BJ (cell line): ENCODE measurements at regions not wholly inside any gene's neighbourhood (a gene's known extent, or its start where the extent isn't known, plus 50 kb on each side); places are given as distances from the start of the nearest gene placed in this dataset.
"Not testable (repeated sequence)": the region's sequence is repeated elsewhere in the genome, so short reads cannot be mapped to it uniquely, and the experiment has no call there.

Source experiments
- CTCF ChIA-PET: fragments of 350-600 bp; formaldehyde crosslinking; extraction: SDS; loops from one replicate; lab custom pipeline; 2021; ENCODE audit warnings: antibody characterized with exemption, inconsistent platforms; lab: Yijun Ruan, JAX
- POLR2A ChIA-PET: fragments of 300-600 bp; sonication (Branson Sonifier 250); formaldehyde crosslinking; extraction: SDS; loops from one replicate; lab custom pipeline; 2021; ENCODE audit warnings: antibody characterized with exemption; lab: Charles Lee
- DNase-seq: peaks from one replicate; pipeline ENCODE4 v3.0.0-alpha.2; 2011; ENCODE audit warnings: low read depth
- H3K27me3 ChIP-seq: 2 replicates; pipeline ENCODE4 v1.6.0; 2011; ENCODE audit warnings: low read length; ENCODE audit not compliant: control insufficient read depth, insufficient read depth
- H3K36me3 ChIP-seq: 2 replicates; pipeline ENCODE4 v1.5.1; 2011; ENCODE audit warnings: low read length; ENCODE audit not compliant: control insufficient read depth, insufficient read depth
- H3K4me3 ChIP-seq: 2 replicates; pipeline ENCODE4 v1.5.1; 2011; ENCODE audit warnings: low read depth, mild to moderate bottlenecking, control low read depth, low read length
- CTCF ChIP-seq: IDR thresholded peaks from 2 replicates; pipeline ENCODE4 v1.5.1; 2011; ENCODE audit warnings: low read depth, mild to moderate bottlenecking, control low read depth, inconsistent platforms, low read length, moderate library complexity; ENCODE audit not compliant: insufficient read depth

GRCh38 chr13:78499802-78500201 lies 103.5 kb downstream of the POU4F1 start:
- ChIA-PET CTCF (no interaction called here), POLR2A (no interaction called here)
- TF ChIP-seq CTCF, result no peak
- DNase-seq, result no peak
- Histone ChIP-seq H3K36me3 (no peaks in the 10 kb centered on the region), H3K4me3 (no peak overlapping the region), H3K27me3 (no peaks in the 10 kb centered on the region)

GRCh38 chr13:78497702-78498355 lies 105.5 kb downstream of the POU4F1 start:
- CTCF ChIA-PET, result no interaction called here
- POLR2A ChIA-PET, result no interaction called here
- no peak for DNase-seq
- Histone ChIP-seq H3K36me3 (no peaks in the 10 kb centered on the region), H3K27me3 (no peaks in the 10 kb centered on the region), H3K4me3 (no peak overlapping the region)
- TF ChIP-seq CTCF, result no peak

DNA sequence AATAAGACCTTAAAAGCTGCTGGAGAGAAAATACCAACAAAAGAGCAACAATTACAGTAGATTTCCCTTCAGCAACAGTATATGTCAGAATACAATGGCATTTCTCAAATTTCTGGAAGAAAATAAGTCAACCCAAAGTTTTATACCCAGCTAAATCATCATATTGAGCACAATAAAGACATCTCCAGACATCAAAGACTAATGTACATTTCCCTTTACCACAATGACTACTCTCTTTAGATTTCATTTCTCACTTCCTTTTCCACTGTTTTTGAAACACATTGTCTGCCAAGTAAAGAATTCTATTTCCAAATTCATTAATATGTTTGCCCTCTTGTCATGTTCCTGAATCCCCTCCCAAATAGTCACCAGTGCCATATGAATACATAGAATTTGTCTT lies 111.4 kb downstream of the POU4F1 start:
- ChIA-PET CTCF (interaction anchor here (0.6 kb wide), 1 partner anchor 20 kb away, joined by 3 read pairs; no protein-coding TSS in a partner anchor), POLR2A (no interaction called here)
- TF ChIP-seq CTCF, result no peak
- no peak for DNase-seq
- Histone ChIP-seq H3K4me3 (no peak overlapping the region), H3K36me3 (no peaks in the 10 kb centered on the region), H3K27me3 (no peaks in the 10 kb centered on the region)

DNA sequence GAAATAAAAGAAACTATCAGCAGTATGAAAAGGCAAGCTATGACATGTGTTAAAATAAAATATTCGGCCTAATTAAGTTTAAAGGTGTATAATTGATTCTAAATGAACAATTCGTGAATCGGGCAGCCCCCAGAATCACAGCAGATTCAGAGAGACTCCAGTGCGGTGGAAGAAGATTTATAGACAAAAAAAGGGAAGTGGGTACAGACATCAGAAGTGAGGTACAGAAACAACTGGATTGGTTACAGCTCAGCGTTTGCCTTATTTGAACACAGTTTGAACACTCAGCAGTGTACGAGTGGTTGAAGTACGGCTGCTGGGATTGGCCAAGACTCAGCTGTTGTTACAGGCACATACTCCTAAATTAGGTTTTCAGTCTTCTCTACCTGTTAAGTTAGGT lies 113.1 kb downstream of the POU4F1 start:
- DNase-seq, POLR2A ChIA-PET, H3K27me3 ChIP-seq, H3K36me3 ChIP-seq, H3K4me3 ChIP-seq: not testable (repeated sequence)
- CTCF ChIA-PET, result interaction anchor here (0.6 kb wide), 1 partner anchor 22 kb away, joined by 3 read pairs; no protein-coding TSS in a partner anchor

DNA sequence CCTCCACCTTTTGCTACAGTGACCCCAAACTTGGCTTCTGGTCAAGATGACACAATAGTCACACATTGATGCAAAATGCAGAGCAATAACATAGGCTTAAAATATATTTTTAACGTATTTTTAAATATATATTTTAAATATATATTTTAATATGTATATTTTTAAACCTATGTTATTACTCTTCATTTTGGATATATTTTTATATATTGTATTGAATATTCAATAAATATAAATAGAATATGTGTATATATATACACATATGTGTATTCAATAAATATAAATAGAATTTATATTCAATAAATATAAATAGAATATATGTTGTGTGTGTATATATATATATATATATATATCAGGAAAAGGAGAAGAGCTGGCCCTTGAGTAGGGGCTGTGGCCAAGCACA lies 115.6 kb downstream of the POU4F1 start:
- no peak for DNase-seq
- no peak for TF ChIP-seq CTCF
- CTCF ChIA-PET, result no interaction called here
- Histone ChIP-seq H3K27me3 (no peaks in the 10 kb centered on the region), H3K4me3 (no peak overlapping the region), H3K36me3 (no peaks in the 10 kb centered on the region)
- POLR2A ChIA-PET, result no interaction called here

DNA sequence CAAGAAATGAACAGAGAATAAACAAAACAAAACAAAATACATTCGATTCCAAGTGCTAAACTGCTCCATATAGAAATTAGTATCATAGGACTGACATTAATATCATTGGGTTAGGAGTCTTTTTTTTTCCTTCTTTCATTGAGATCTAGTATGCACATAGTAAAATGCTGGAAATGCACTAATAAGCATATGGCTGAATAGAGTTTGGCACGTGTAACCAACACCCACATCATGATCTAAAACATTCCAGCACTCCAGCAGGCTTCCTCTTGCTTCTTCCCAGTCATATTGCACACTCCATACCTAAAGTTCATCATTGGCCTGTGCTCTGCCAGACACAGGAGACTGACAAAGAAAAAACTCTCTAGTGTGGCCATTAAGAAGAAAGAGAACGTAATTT lies 117.5 kb downstream of the POU4F1 start:
- Histone ChIP-seq H3K27me3 (no peaks in the 10 kb centered on the region), H3K4me3 (no peak overlapping the region), H3K36me3 (no peaks in the 10 kb centered on the region)
- POLR2A ChIA-PET, result no interaction called here
- no peak for TF ChIP-seq CTCF
- DNase-seq, result no peak
- CTCF ChIA-PET, result interaction anchor here (1.0 kb wide), 1 partner anchor 160 kb away, joined by 3 read pairs; no protein-coding TSS in a partner anchor
